GM19372 (cell line): ENCODE measurements at regions not wholly inside any gene's neighbourhood (a gene's known extent, or its start where the extent isn't known, plus 50 kb on each side); places are given as distances from the start of the nearest gene placed in this dataset.
A peak's percentile ranks its signal among the peaks of the same experiment; 100 is the strongest.

ENCODE experiments used
- ATAC-seq: cut with Tn5 transposase; IDR thresholded peaks from one replicate; pipeline ENCODE4 v1.9.1; 2021; ENCODE audit warnings: mild to moderate bottlenecking, low read depth, moderate library complexity; ENCODE audit not compliant: unreplicated experiment

GRCh38 chr20:57091748-57092111 lies 174.7 kb downstream of the BMP7 start:
- ATAC-seq = no peak

- ATAC-seq = peak; percentile 81
Measured at GRCh38 chr20:57092112-57092899, 174.1 kb downstream of the BMP7 start.

- no peak for ATAC-seq
Measured at GRCh38 chr20:57092900-57093530, 173.4 kb downstream of the BMP7 start.

GRCh38 chr20:57093766-57094165 lies 172.7 kb downstream of the BMP7 start:
- no peak for ATAC-seq

GRCh38 chr20:57094252-57094891 lies 172.1 kb downstream of the BMP7 start:
- ATAC-seq = no peak

GRCh38 chr20:57094991-57095390 lies 171.4 kb downstream of the BMP7 start:
- ATAC-seq = no peak

- no peak for ATAC-seq
Measured at GRCh38 chr20:57095426-57095825, 171.0 kb downstream of the BMP7 start.

- no peak for ATAC-seq
Measured at GRCh38 chr20:57097245-57097915, 169.1 kb downstream of the BMP7 start.

GRCh38 chr20:57102160-57102559 lies 164.3 kb downstream of the BMP7 start:
- ATAC-seq = no peak

- ATAC-seq = no peak
Measured at GRCh38 chr20:57102566-57102965, 163.9 kb downstream of the BMP7 start.

GRCh38 chr20:57103146-57103800 lies 163.2 kb downstream of the BMP7 start:
- ATAC-seq = no peak

GRCh38 chr20:57104113-57104512 lies 162.3 kb downstream of the BMP7 start:
- ATAC-seq = no peak

GRCh38 chr20:57104651-57105204 lies 161.7 kb downstream of the BMP7 start:
- ATAC-seq = no peak

GRCh38 chr20:57106030-57106682 lies 160.3 kb downstream of the BMP7 start:
- ATAC-seq = no peak

- ATAC-seq = no peak
Measured at GRCh38 chr20:57106692-57107091, 159.7 kb downstream of the BMP7 start.

GRCh38 chr20:57107208-57107607 lies 159.2 kb downstream of the BMP7 start:
- ATAC-seq = no peak

GRCh38 chr20:57108218-57108617 lies 158.2 kb downstream of the BMP7 start:
- ATAC-seq = no peak

GRCh38 chr20:57108742-57109570 lies 157.5 kb downstream of the BMP7 start:
- ATAC-seq = no peak

- ATAC-seq = no peak
Measured at GRCh38 chr20:57109571-57109953, 156.9 kb downstream of the BMP7 start.
